ENCODE measurements at regions not wholly inside any gene's neighbourhood (a gene's known extent, or its start where the extent isn't known, plus 50 kb on each side); places are given as distances from the start of the nearest gene placed in this dataset.

- Histone ChIP-seq H4K20me1 (ENCODE audit: insufficient read depth) (no peaks in the 10 kb centered on the region), H3K27me3 (ENCODE audit: insufficient read depth, low read length) (peaks cover 6% of the 10 kb centered on the region; the same call in 1 of the 2 replicates), H3K4me2 (ENCODE audit: low read length) (no peak overlapping the region), H3K9ac (ENCODE audit: low read length) (no peak overlapping the region), H3K4me3 (replicated peaks in 1 of 2; ENCODE audit: low read depth in 1 of 2, low read length in 2 of 2) (no peak overlapping the region), H3K9me3 (ENCODE audit: control insufficient read depth in 1 of 2, insufficient read depth in 1 of 2, low read depth in 1 of 2, low read length in 2 of 2) (no peaks in the 10 kb centered on the region), H3K9me2 (ENCODE audit: insufficient read depth) (no peaks in the 10 kb centered on the region), H3K27ac (ENCODE audit: low read depth, low read length) (no peak overlapping the region), H3K36me3 (ENCODE audit: control insufficient read depth in 1 of 2, insufficient read depth in 2 of 2, low read length in 2 of 2) (no peaks in the 10 kb centered on the region), H3K79me2 (ENCODE audit: insufficient read depth, low read length) (peaks cover 4% of the 10 kb centered on the region; the same call in 1 of the 2 replicates), H2AFZ (ENCODE audit: low read depth, low read length, poor library complexity, severe bottlenecking) (no peak overlapping the region), H3K4me1 (ENCODE audit: control insufficient read depth in 1 of 2, insufficient read depth in 2 of 2, low read length in 2 of 2) (peaks cover 13 to 32% of the 10 kb centered on the region in 2 experiments)
- no peak for ATAC-seq
- DNase-seq (ENCODE audit: low read depth, low spot score): no peak
- ChIA-PET POLR2A (no interaction called here), CTCF (no interaction called here), RAD21 (ENCODE audit: low non-redundant PET in 1 of 2, low total read pairs in 2 of 2, uncharacterized antibody in 2 of 2, unreplicated experiment in 2 of 2) (no interaction called here)
- no TSS peak for BruUV-seq (replicated peaks)
- intact Hi-C loops (cut with micrococcal nuclease): no loop called here
- no peak for TF ChIP-seq REST (IDR thresholded peaks at IDR 0.05; ENCODE audit: low read depth)
- TF ChIP-seq YY1 (IDR thresholded peaks at IDR 0.05; ENCODE audit: extremely low read depth, insufficient replicate concordance, low read depth, low read length): no peak
- TF ChIP-seq ELF1 (IDR thresholded peaks at IDR 0.05; ENCODE audit: borderline replicate concordance, low read depth): no peak
- TF ChIP-seq POLR2A (IDR thresholded peaks at IDR 0.05; ENCODE audit: borderline replicate concordance, extremely low read depth, insufficient read depth, insufficient read length): no peak
- TF ChIP-seq ZFX (IDR thresholded peaks at IDR 0.05): no peak
- no peak for TF ChIP-seq SRF (IDR thresholded peaks at IDR 0.05; ENCODE audit: low read depth)
- no peak for TF ChIP-seq SP1 (IDR thresholded peaks at IDR 0.05; ENCODE audit: low read depth)
- TF ChIP-seq JUND (IDR thresholded peaks at IDR 0.05): no peak
- no peak for TF ChIP-seq EZH2 (IDR thresholded peaks at IDR 0.05)
These were observed 107.0 kb downstream of the NAV1 start for GRCh38 chr1:201645956-201646355.
